Activated T-cell treated with anti-CD3 and anti-CD28 coated beads, Interleukin-2, amount 50 U/mL, for 48 hours (primary cell): ENCODE measurements at regions not wholly inside any gene's neighbourhood (a gene's known extent, or its start where the extent isn't known, plus 50 kb on each side); places are given as distances from the start of the nearest gene placed in this dataset.

Experiments
- DNase-seq, 2 experiments: peaks; one replicate each; pipeline ENCODE4 v3.0.0-alpha.2; 2020

GRCh38 chrX:42149765-42150164 is 226.4 kb upstream of the CASK start:
- no peak for DNase-seq

DNA sequence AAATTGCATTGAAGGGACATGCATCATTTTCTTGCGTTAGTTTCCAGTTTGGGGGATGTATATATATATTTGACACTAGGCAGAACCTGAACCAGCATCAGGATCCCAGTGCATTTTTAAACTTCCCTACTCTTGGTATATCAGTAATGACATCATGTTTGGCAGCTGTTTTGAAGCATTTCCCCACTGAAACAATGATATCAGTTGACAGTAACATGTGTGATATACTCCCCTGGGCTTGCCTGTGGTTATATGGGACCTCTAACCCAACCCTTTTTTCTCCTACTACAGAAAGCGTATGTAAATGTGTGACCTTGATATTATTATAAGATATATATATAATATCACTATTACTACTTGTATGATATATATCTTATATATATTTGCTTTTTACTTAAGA is 225.9 kb upstream of the CASK start:
- DNase-seq: no peak

DNA sequence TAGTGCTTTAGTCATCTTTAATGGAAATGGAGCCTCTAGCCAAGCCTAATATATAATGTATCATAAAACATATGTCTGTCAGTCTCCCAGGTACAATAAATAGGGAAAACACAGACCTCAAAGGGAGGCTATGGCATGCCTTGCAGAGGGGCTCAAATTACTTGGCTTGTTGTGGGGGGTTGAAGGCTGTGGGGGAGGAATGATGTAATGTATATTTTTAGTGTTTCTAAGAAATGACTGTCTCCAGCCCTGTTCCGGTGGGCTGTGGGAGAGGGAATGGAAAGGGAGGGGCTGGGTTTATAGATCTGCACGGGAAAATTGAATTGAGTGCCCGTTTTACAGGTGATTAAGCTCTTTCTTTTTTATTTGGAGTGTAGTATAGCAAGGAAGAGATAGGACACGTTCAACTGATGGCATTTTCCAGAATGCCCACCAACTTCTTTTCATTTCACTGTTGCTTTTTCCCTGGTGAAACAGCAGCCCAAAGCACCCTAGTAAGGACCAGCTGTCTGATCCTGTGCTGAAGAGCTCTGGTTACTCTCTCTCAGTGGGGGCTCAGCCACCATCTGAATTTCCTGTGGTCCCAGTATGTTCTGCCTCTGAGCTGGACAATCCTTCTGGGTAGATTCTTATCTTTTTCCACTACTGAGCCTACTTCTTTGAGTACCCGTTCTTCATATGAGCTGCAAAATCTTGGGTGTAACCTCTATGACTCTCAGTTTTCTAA is 220.7 kb upstream of the CASK start:
- DNase-seq: no peak

- no peak for DNase-seq
Measured at GRCh38 chrX:42140320-42140719, 217.0 kb upstream of the CASK start.

DNA sequence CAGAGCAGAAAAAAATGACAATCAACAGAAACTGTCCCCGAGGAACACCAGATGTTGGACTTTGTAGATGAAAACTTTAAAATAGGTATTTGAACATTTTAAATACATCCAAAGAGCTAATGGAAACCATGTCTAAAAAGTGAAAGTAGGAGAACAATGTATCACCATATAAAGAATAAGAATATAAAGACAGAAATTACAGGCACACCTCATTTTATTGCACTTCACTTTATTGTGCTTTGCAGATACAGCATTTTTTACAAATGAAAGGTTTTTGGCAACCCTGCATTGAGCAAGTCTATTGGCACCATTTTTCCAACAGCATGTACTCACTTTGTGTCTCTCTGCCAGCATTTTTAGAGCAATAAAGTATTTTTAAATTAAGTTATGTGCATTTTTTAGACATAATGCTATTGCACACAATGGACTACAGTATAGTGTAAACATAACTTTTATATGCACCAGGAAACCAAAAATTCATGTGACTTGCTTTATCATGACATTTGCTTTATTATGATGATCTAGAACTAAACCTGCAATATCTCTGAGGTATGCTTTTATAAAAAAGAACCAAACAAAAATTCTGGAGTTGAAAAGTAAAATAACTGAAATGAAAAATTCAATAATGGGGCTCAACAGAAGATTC is 212.4 kb upstream of the CASK start:
- DNase-seq: no peak

GRCh38 chrX:42131856-42132255 is 208.5 kb upstream of the CASK start:
- DNase-seq: no peak

- no peak for DNase-seq
Measured at GRCh38 chrX:42129022-42129940, 205.9 kb upstream of the CASK start.

DNA sequence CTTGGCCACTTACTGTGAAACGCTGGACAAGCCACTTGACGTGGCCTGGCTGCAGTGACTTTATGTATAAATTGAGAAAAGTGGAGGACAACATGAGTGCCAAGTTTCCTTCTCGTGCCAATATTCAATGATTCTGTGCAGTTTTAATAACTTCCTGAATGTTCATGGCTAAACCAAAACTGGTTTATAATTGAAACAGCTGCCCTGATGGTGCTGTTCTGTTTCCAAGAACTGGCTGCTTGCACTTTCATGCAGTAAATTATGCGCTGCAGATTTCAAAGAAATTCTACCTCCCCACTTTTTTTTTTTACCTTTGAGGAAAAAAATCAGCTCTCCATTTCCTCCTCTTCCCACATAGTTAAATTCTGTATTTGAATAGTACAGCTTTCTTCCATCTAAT is 205.2 kb upstream of the CASK start:
- no peak for DNase-seq

GRCh38 chrX:42128020-42128419 is 204.7 kb upstream of the CASK start:
- no peak for DNase-seq

DNA sequence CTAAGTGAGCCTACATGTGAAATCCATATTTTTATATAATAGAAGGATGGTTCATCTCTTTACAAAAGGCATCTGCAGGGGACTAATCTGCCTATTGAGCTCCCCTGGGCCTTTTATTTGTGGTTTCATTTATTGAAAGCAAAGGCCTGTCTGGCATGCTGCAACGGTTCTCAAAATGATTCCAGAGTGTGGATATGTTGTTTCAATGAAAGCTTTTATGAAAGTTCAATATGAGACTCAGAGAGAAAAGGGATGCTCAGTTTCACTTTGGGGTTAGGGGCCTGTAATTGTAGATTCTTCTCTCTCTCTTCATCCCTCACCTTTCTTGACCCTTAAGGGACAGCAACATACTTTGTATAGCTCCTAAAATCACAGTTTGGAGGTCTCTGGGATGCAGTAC is 204.2 kb upstream of the CASK start:
- no peak for DNase-seq

GRCh38 chrX:42123369-42123768 is 200.0 kb upstream of the CASK start:
- DNase-seq: no peak

- no peak for DNase-seq
Measured at GRCh38 chrX:42119076-42119475, 195.7 kb upstream of the CASK start.

- DNase-seq: no peak
Measured at GRCh38 chrX:42117318-42117717, 194.0 kb upstream of the CASK start.

DNA sequence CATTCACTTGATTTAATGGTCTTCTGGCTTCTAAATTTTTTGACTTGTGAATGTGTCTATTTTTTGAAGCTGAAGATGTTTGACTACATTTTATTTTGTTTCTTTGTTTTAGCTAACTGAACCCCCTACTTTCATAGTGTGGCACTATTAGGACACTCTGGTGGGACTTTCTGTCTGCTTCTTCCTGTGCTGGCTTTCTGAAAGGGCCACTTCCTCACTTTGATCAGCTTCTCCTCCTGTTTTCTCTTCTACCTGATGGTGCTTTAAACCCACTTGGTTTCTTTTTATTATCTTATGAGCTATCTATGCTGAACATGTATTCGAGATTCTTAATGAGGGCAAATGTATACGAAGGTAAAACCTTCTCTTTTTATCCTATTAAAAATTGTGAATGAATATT is 186.1 kb upstream of the CASK start:
- DNase-seq: no peak

DNA sequence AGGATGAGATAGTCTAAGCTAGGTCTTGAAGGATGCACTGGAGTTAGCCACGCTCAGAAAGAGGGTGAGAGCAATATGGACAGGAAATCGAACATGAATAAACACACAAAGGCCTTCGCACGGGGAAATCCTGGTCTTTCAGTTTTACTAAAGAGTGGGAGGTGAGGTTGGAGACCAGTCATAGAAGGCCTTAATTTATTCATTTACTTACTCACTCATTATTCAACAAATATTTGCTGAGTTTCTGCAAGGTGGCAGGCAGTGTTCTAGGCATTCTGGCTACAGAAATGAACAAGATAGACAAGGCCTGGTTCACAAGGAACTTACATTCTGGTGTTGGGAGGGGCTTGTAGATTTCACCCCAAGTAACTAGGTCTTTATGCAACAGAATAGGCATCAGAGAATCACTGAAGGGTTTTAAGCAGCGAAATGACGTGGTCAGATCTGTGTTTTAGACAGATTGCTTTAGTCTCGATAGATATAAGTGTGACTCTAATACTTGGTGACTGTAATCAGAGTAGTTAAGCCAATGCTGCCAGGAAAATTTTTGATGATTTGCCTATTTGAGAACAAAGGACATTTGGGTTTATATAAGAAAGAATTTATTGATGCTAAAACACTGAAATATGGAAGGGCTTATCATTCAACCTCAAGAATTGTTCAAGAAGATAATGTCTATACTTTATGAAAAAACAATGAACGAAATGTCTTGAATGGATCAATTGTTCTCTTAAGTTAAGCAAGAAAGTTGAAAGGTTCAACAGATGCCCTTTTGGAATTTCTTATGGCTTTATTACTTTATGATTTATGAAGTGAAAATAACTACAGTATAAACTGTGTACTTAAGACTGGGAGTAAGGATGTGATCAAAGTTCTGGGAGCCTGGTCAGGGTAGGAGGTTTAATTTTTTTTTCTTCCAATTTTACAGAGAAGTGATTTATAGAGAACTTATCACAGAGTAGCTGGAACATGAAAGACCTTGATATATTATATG is 184.4 kb upstream of the CASK start:
- peak; percentile 34 to 46 for DNase-seq

GRCh38 chrX:42106556-42106955 is 183.2 kb upstream of the CASK start:
- no peak for DNase-seq

GRCh38 chrX:42102586-42103282 is 179.4 kb upstream of the CASK start:
- DNase-seq: no peak

GRCh38 chrX:42098900-42099299 is 175.5 kb upstream of the CASK start:
- no peak for DNase-seq

DNA sequence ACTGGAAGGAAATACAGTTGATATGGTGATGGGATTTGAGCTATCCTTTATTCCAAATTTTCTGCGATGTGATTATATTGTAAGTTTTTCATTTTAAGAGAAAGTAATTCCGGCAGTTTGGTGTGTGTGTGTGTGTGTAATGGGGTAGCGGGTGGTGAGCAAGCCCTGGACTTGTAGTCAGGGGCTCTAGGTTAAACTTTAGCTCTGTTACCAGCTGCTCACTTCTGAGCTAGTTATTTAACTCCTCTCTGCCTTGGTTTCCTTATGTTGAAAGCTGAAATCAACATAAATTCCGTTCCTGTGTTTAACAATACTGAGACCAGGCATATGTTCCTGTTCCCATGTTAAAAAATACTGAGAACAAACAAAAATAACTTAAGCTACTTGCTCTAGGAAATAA is 174.1 kb upstream of the CASK start:
- no peak for DNase-seq

GRCh38 chrX:42096265-42096920 is 173.0 kb upstream of the CASK start:
- DNase-seq: no peak

DNA sequence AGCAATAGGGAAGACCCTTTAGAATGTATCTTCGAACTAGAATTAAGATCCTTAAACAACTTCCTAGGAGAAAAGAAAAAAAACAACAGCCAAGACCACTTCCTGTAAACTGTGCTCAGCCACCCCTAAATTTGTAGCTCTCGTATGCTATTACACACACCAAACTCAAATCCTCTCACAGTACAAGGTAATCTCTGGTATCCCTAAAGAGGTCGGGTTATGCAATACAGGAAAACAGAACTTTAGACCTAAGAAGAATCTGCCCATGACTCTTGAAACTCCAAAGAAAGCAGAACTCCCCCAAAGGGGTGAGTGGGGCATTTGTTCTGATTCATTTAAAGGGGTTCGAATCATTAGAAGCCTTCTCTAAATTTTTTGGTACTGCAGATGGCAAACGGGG is 170.9 kb upstream of the CASK start:
- DNase-seq: no peak
